LoVo (cell line): ENCODE measurements at regions not wholly inside any gene's neighbourhood (a gene's known extent, or its start where the extent isn't known, plus 50 kb on each side); places are given as distances from the start of the nearest gene placed in this dataset.
"Not testable (repeated sequence)": the region's sequence is repeated elsewhere in the genome, so short reads cannot be mapped to it uniquely, and the experiment has no call there.

Experiments
- DNase-seq: peaks from one replicate; pipeline ENCODE4 v3.0.0-alpha.2; 2016; ENCODE audit warnings: low spot score

GRCh38 chr4:148955564-148956297 is 513.5 kb upstream of the NR3C2 start:
- no peak for DNase-seq

GRCh38 chr4:148954011-148954749 is 512.0 kb upstream of the NR3C2 start:
- DNase-seq = peak; percentile 69

- DNase-seq = no peak
Measured at GRCh38 chr4:148951346-148951745, 509.1 kb upstream of the NR3C2 start.

GRCh38 chr4:148946271-148946670 is 504.1 kb upstream of the NR3C2 start:
- DNase-seq = no peak

- no peak for DNase-seq
Measured at GRCh38 chr4:148944839-148945219, 502.6 kb upstream of the NR3C2 start.

- no peak for DNase-seq
Measured at GRCh38 chr4:148944136-148944838, 502.1 kb upstream of the NR3C2 start.

- DNase-seq = no peak
Measured at GRCh38 chr4:148934926-148935578, 492.8 kb upstream of the NR3C2 start.

- no peak for DNase-seq
Measured at GRCh38 chr4:148926276-148927260, 484.4 kb upstream of the NR3C2 start.

GRCh38 chr4:148923881-148924280 is 481.7 kb upstream of the NR3C2 start:
- DNase-seq = no peak

- DNase-seq = peak; percentile 1
Measured at GRCh38 chr4:148922497-148922896, 480.3 kb upstream of the NR3C2 start.

GRCh38 chr4:148914734-148915133 is 472.5 kb upstream of the NR3C2 start:
- no peak for DNase-seq

GRCh38 chr4:148914301-148914700 is 472.1 kb upstream of the NR3C2 start:
- DNase-seq = no peak

GRCh38 chr4:148903388-148903787 is 461.2 kb upstream of the NR3C2 start:
- DNase-seq = no peak

GRCh38 chr4:148901075-148901705 is 459.0 kb upstream of the NR3C2 start:
- DNase-seq = no peak

- not testable (repeated sequence) for DNase-seq
Measured at GRCh38 chr4:148898139-148898538, 455.9 kb upstream of the NR3C2 start.

GRCh38 chr4:148893095-148893494 is 450.9 kb upstream of the NR3C2 start:
- DNase-seq = no peak

GRCh38 chr4:148883891-148884290 is 441.7 kb upstream of the NR3C2 start:
- no peak for DNase-seq

GRCh38 chr4:148883435-148883834 is 441.2 kb upstream of the NR3C2 start:
- no peak for DNase-seq

- no peak for DNase-seq
Measured at GRCh38 chr4:148881860-148882643, 439.8 kb upstream of the NR3C2 start.

GRCh38 chr4:148874331-148874730 is 432.1 kb upstream of the NR3C2 start:
- peak; percentile 20 for DNase-seq
